NCI-H1092 treated with DMSO at 0.1 percent for 48 hours (cell line): ENCODE measurements at regions not wholly inside any gene's neighbourhood (a gene's known extent, or its start where the extent isn't known, plus 50 kb on each side); places are given as distances from the start of the nearest gene placed in this dataset.

Experiments used
- DNase-seq: peaks from one replicate; lab custom pipeline; 2025; lab: John Stamatoyannopoulos, UW

- no peak for DNase-seq
Observed at GRCh38 chr18:46378126-46378863, 274.1 kb downstream of the HAUS1 start.

GRCh38 chr18:46378864-46379207 is 274.7 kb downstream of the HAUS1 start:
- DNase-seq, result no peak

- DNase-seq, result no peak
Observed at GRCh38 chr18:46379323-46379950, 275.3 kb downstream of the HAUS1 start.

GRCh38 chr18:46385124-46385523 is 271.9 kb downstream of the LOXHD1 start:
- no peak for DNase-seq

- no peak for DNase-seq
Observed at GRCh38 chr18:46386788-46387187, 270.2 kb downstream of the LOXHD1 start.

- no peak for DNase-seq
Observed at GRCh38 chr18:46387441-46388131, 269.4 kb downstream of the LOXHD1 start.

- DNase-seq, result no peak
Observed at GRCh38 chr18:46388286-46388685, 268.7 kb downstream of the LOXHD1 start.

- no peak for DNase-seq
Observed at GRCh38 chr18:46392576-46392975, 264.4 kb downstream of the LOXHD1 start.

- DNase-seq, result no peak
Observed at GRCh38 chr18:46393230-46393629, 263.8 kb downstream of the LOXHD1 start.

GRCh38 chr18:46393961-46394360 is 263.1 kb downstream of the LOXHD1 start:
- DNase-seq, result no peak

GRCh38 chr18:46395795-46396194 is 261.2 kb downstream of the LOXHD1 start:
- no peak for DNase-seq

GRCh38 chr18:46397174-46397573 is 259.8 kb downstream of the LOXHD1 start:
- no peak for DNase-seq

GRCh38 chr18:46398005-46398404 is 259.0 kb downstream of the LOXHD1 start:
- no peak for DNase-seq

- DNase-seq, result no peak
Observed at GRCh38 chr18:46398625-46399024, 258.4 kb downstream of the LOXHD1 start.

GRCh38 chr18:46399303-46399702 is 257.7 kb downstream of the LOXHD1 start:
- no peak for DNase-seq

- DNase-seq, result peak; percentile 19
Observed at GRCh38 chr18:46400449-46400848, 256.6 kb downstream of the LOXHD1 start.

GRCh38 chr18:46401486-46402070 is 255.4 kb downstream of the LOXHD1 start:
- peak; percentile 86 for DNase-seq

GRCh38 chr18:46402396-46402795 is 254.6 kb downstream of the LOXHD1 start:
- DNase-seq, result no peak

GRCh38 chr18:46402945-46403344 is 254.1 kb downstream of the LOXHD1 start:
- DNase-seq, result no peak

- DNase-seq, result no peak
Observed at GRCh38 chr18:46405832-46406538, 251.0 kb downstream of the LOXHD1 start.

- DNase-seq, result peak; percentile 58
Observed at GRCh38 chr18:46406539-46406932, 250.5 kb downstream of the LOXHD1 start.

GRCh38 chr18:46407486-46408166 is 249.4 kb downstream of the LOXHD1 start:
- no peak for DNase-seq
